ENCODE measurements at regions not wholly inside any gene's neighbourhood (a gene's known extent, or its start where the extent isn't known, plus 50 kb on each side); places are given as distances from the start of the nearest gene placed in this dataset.

DNA sequence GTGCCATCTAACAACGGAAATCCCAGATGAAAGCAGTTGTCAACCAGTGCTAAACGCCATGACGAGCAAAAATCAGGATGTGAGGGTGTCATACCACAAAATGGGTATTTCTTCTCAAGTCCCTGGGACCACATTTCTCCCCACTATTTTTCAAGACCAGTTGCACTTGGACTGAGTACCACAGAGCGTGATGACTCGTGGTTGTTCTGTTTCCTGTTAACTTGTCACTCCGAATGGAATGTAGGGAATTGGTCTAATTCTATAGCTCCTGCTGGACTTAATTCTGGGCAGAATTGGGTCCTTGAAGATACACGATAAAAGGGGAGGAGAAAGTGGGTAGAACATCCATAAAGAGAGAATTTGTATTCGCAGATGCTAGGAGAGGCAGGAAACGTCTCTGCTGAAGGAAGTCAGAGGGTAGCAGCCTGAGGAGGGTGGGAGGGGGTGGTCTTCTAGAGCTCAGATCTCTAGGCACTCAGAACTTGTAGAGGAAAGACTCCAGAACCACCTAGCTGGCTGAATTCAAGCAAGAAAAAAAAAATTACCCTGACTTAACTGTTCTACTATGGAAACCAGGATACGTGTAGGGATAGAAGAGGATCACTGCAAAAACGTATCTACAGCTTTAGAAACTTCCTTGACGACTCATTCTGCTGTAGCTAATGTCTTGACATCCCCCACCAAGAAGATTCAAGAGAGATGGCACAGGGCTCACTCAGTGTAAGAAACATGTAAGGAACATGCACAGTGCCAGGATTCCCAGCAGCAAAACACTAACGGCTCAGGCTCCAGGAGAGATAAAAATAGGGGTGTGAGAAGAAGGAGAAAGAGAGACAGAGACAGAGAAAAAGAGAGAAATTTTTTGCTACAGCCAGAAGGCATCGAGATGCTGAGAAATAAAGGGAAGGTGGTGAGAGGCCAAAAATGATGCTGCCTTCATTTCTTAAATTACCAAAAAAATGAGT lies 494.7 kb downstream of the CD83 start:
- no peak overlapping the region for H3K4me3 ChIP-seq (replicated peaks in 1 of 2; ENCODE audit: low read depth in 2 of 2, low read length in 2 of 2)
- peak; percentile 19 to 21 for DNase-seq (ENCODE audit: low read depth in 2 of 2)
- TF ChIP-seq CTCF (IDR thresholded peaks at IDR 0.05; ENCODE audit: low read depth, low read length) = no peak

DNA sequence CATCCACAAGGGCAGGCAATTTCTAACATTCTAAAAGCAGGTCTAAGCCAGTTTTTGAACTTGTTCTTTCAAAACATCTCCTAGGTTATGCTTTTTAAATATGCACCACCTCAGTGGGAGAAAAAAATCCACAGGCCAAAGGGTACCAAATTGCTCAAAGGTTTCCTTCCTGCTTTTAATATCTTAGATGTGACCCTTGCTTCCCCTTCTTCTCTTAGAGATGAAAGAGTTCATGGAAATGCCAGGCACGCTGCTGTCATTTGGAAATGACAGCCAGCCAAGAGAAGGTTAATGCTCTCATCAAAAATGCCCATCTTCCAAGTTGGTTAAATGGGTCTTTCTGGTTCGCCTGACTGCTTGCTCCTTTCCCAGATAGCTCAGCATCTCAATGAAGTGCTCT lies 497.1 kb downstream of the CD83 start:
- no peak for DNase-seq (ENCODE audit: low read depth in 2 of 2)
- TF ChIP-seq CTCF (IDR thresholded peaks at IDR 0.05; ENCODE audit: low read depth, low read length) = no peak
- no peak overlapping the region for H3K4me3 ChIP-seq (replicated peaks in 1 of 2; ENCODE audit: low read depth in 2 of 2, low read length in 2 of 2)

GRCh38 chr6:14616656-14617055 lies 499.1 kb downstream of the CD83 start:
- no peak for DNase-seq (ENCODE audit: low read depth in 2 of 2)
- no peak overlapping the region for H3K4me3 ChIP-seq (replicated peaks in 1 of 2; ENCODE audit: low read depth in 2 of 2, low read length in 2 of 2)
- no peak for TF ChIP-seq CTCF (IDR thresholded peaks at IDR 0.05; ENCODE audit: low read depth, low read length)

DNA sequence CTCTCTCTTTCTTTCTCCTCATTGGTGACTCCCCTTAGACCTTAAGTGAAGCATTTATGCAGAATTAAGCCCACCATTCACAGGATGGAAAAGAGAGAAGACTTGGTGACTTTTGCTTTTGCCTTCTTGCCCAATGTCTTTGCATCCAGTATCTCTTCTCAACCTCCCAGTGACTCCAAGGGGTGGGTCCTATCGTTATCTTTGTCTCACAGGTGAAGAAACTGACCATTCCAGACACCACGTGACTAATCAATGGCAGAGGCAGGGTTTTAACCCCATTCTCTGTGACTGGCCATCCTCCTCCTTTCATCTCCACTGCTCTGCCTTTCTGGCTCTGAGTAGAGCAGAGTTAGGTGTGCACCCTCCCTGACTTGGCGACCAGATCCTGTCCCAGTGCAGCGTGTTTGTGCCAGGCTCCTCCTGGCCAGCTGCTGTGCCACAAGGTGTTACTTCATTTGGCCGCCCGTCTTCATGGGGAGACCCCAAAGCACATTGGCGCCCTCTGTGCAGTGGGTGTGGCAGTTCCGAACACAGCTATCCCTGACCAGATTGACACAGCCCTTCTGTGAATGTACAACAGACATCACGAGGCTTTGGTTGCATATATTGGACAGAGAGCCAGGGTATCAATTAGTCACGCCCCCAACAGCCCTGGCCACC lies 501.3 kb downstream of the CD83 start:
- TF ChIP-seq CTCF (IDR thresholded peaks at IDR 0.05; ENCODE audit: low read depth, low read length) = no peak
- H3K4me3 ChIP-seq (replicated peaks in 1 of 2; ENCODE audit: low read depth in 2 of 2, low read length in 2 of 2) = no peak overlapping the region
- DNase-seq (ENCODE audit: low read depth in 2 of 2) = no peak

DNA sequence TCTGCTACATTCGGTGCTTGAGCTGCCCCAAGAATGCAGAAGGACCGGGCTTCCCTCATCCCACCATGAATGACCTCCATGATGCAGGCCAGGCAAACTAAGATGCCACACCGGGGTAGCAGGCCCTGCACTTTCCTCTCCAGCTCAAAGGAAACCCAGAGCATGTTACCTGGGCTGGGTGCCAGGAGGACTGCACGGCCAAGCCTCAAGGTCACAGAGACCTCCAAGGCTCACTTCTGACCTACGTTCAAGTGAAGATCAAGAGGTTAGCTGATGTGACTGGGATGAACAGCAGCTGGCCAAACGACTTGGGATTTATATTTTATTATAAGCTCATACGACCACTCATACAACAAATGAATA lies 501.8 kb downstream of the CD83 start:
- no peak overlapping the region for H3K4me3 ChIP-seq (replicated peaks in 1 of 2; ENCODE audit: low read depth in 2 of 2, low read length in 2 of 2)
- DNase-seq (ENCODE audit: low read depth in 2 of 2) = no peak
- no peak for TF ChIP-seq CTCF (IDR thresholded peaks at IDR 0.05; ENCODE audit: low read depth, low read length)

GRCh38 chr6:14620522-14620921 lies 502.9 kb downstream of the CD83 start:
- DNase-seq (ENCODE audit: low read depth in 2 of 2) = no peak
- H3K4me3 ChIP-seq (replicated peaks in 1 of 2; ENCODE audit: low read depth in 2 of 2, low read length in 2 of 2) = no peak overlapping the region
- TF ChIP-seq CTCF (IDR thresholded peaks at IDR 0.05; ENCODE audit: low read depth, low read length) = no peak
